GM23338 (cell line): ENCODE measurements at regions not wholly inside any gene's neighbourhood (a gene's known extent, or its start where the extent isn't known, plus 50 kb on each side); places are given as distances from the start of the nearest gene placed in this dataset.

Experiments used
- CREB1 ChIP-seq: fragments of 250-450 bp; sonication (Bioruptor Pico); IDR thresholded peaks from 2 replicates; pipeline ENCODE4 v1.5.0; 2020; ENCODE audit warnings: low read depth, mild to moderate bottlenecking, moderate library complexity
- CTCF ChIP-seq, 2 experiments: fragments of 200-600 bp in 1 of 2; sonication (generic) in 1 of 2; conservative IDR thresholded peaks; 2 replicates each; pipeline versions ENCODE4 v1.5.1 to v1.6.1; 2016 to 2017; ENCODE audit warnings: antibody characterized with exemption in 2 of 2, low read depth in 2 of 2, mild to moderate bottlenecking in 2 of 2, moderate library complexity in 1 of 2
- ETS1 ChIP-seq: IDR thresholded peaks from 2 replicates; pipeline ENCODE4 v1.6.1; 2016; ENCODE audit warnings: antibody characterized with exemption
- EZH2 ChIP-seq: fragments of 200-600 bp; sonication (generic); IDR thresholded peaks from one replicate; pipeline ENCODE4 v1.8.0; 2017; ENCODE audit warnings: antibody characterized with exemption, mild to moderate bottlenecking, low read depth; ENCODE audit not compliant: unreplicated experiment
- EZH2phosphoT487 ChIP-seq: fragments of 200-600 bp; sonication (generic); IDR thresholded peaks from one replicate; pipeline ENCODE4 v1.8.1; 2018; ENCODE audit warnings: antibody characterized with exemption; ENCODE audit not compliant: unreplicated experiment
- JUNB ChIP-seq: IDR thresholded peaks from one replicate; pipeline ENCODE4 v1.6.1; 2016; ENCODE audit warnings: antibody characterized with exemption; ENCODE audit not compliant: unreplicated experiment
- NANOG ChIP-seq: IDR thresholded peaks from 2 replicates; pipeline ENCODE4 v1.6.1; 2016; ENCODE audit warnings: antibody characterized with exemption, borderline replicate concordance
- POLR2AphosphoS5 ChIP-seq: IDR thresholded peaks from 2 replicates; pipeline ENCODE4 v1.6.1; 2016; ENCODE audit warnings: antibody characterized with exemption, low read depth
- REST ChIP-seq: IDR thresholded peaks from one replicate; pipeline ENCODE4 v1.6.1; 2018; ENCODE audit warnings: antibody characterized with exemption; ENCODE audit not compliant: unreplicated experiment
- STAT1 ChIP-seq: IDR thresholded peaks from one replicate; pipeline ENCODE4 v1.6.1; 2016; ENCODE audit warnings: antibody characterized with exemption; ENCODE audit not compliant: unreplicated experiment
- ZNF114 ChIP-seq: fragments of 250-450 bp; sonication (Bioruptor Pico); IDR thresholded peaks from 2 replicates; pipeline ENCODE4 v1.5.0; 2020; ENCODE audit warnings: mild to moderate bottlenecking, moderate library complexity
- ZNF331 ChIP-seq: fragments of 250-450 bp; sonication (Bioruptor Pico); IDR thresholded peaks from 2 replicates; pipeline ENCODE4 v1.5.0; 2020; ENCODE audit warnings: low read depth, mild to moderate bottlenecking, moderate library complexity
- ZNF462 ChIP-seq: fragments of 250-450 bp; sonication (Bioruptor Pico); IDR thresholded peaks from 2 replicates; pipeline ENCODE4 v1.5.0; 2020; ENCODE audit warnings: mild to moderate bottlenecking, moderate library complexity

- TF ChIP-seq CTCF (conservative IDR thresholded peaks at IDR 0.05; ENCODE audit: low read depth in 2 of 2) (no peak), EZH2 (no peak), POLR2AphosphoS5 (no peak), EZH2phosphoT487 (no peak), ETS1 (no peak), CREB1 (CRISPR knock-in tag) (no peak), REST (no peak), STAT1 (no peak), JUNB (no peak), ZNF114 (CRISPR knock-in tag) (no peak), NANOG (no peak), ZNF331 (CRISPR knock-in tag) (no peak), ZNF462 (no peak)
Measured at GRCh38 chr4:1472911-1473518, 66.8 kb upstream of the NKX1-1 start.
